ENCODE measurements at regions not wholly inside any gene's neighbourhood (a gene's known extent, or its start where the extent isn't known, plus 50 kb on each side); places are given as distances from the start of the nearest gene placed in this dataset.
"Not testable (repeated sequence)": the region's sequence is repeated elsewhere in the genome, so short reads cannot be mapped to it uniquely, and the experiment has no call there.

DNA sequence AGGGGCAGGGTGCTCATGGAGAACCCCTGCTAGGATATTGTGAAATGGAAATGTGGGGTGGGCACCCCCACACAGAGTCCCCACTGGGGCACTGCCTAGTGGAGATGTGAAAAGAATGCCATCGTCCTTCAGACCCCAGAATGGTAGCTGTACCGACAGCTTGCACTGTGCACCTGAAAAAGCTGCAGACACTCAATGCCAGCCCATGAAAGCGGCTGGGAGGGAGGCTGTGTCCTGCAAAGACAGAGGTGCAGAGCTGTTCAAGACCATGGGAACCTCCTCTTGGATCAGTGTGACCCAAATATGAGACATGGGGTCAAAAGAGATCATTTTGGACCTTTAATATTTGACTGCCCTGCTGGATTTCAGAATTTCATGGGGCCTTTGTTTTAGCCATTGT, 724.2 kb downstream of the FOXD4L5 start:
- ATAC-seq; intact Hi-C loops (cut with micrococcal nuclease): not testable (repeated sequence)
- DNase-seq, result peak; percentile 3
